ENCODE measurements at regions not wholly inside any gene's neighbourhood (a gene's known extent, or its start where the extent isn't known, plus 50 kb on each side); places are given as distances from the start of the nearest gene placed in this dataset.

GRCh38 chr18:29307982-29308381 lies 1131.1 kb upstream of the CDH2 start:
- DNase-seq (ENCODE audit: low spot score), result no peak
- Histone ChIP-seq H3K4me3 (no peak overlapping the region), H3K27ac (no peak overlapping the region)
- TF ChIP-seq CTCF (IDR thresholded peaks at IDR 0.05), result no peak

GRCh38 chr18:29307231-29307630 lies 1130.3 kb upstream of the CDH2 start:
- no peak for DNase-seq (ENCODE audit: low spot score)
- no peak overlapping the region for H3K4me3 ChIP-seq
- no peak for TF ChIP-seq CTCF (IDR thresholded peaks at IDR 0.05)
- H3K27ac ChIP-seq, result no peak overlapping the region

- no peak for TF ChIP-seq CTCF (IDR thresholded peaks at IDR 0.05)
- DNase-seq (ENCODE audit: low spot score), result no peak
- Histone ChIP-seq H3K27ac (no peak overlapping the region), H3K4me3 (no peak overlapping the region)
Measured at GRCh38 chr18:29305516-29305915, 1128.6 kb upstream of the CDH2 start.

GRCh38 chr18:29301048-29301447 lies 1124.1 kb upstream of the CDH2 start:
- Histone ChIP-seq H3K27ac (no peak overlapping the region), H3K4me3 (no peak overlapping the region)
- no peak for TF ChIP-seq CTCF (IDR thresholded peaks at IDR 0.05)
- no peak for DNase-seq (ENCODE audit: low spot score)

GRCh38 chr18:29285471-29285870 lies 1108.5 kb upstream of the CDH2 start:
- DNase-seq (ENCODE audit: low spot score), result no peak
- no peak for TF ChIP-seq CTCF (IDR thresholded peaks at IDR 0.05)
- H3K27ac ChIP-seq, result no peak overlapping the region
- no peak overlapping the region for H3K4me3 ChIP-seq

GRCh38 chr18:29271501-29271900 lies 1094.6 kb upstream of the CDH2 start:
- H3K4me3 ChIP-seq, result no peak overlapping the region
- H3K27ac ChIP-seq, result no peak overlapping the region
- DNase-seq (ENCODE audit: low spot score), result no peak
- TF ChIP-seq CTCF (IDR thresholded peaks at IDR 0.05), result no peak

GRCh38 chr18:29259838-29260237 lies 1082.9 kb upstream of the CDH2 start:
- H3K4me3 ChIP-seq, result no peak overlapping the region
- no peak overlapping the region for H3K27ac ChIP-seq
- DNase-seq (ENCODE audit: low spot score), result no peak
- TF ChIP-seq CTCF (IDR thresholded peaks at IDR 0.05), result no peak
